Ovary (tissue), 7 donors: ENCODE measurements at regions not wholly inside any gene's neighbourhood (a gene's known extent, or its start where the extent isn't known, plus 50 kb on each side); places are given as distances from the start of the nearest gene placed in this dataset.

Experiments
- DNase-seq, 5 donors: peaks; one replicate each; pipeline ENCODE4 v3.0.0-alpha.2; 2019 to 2020
- H3K27ac ChIP-seq, 2 donors: fragments of 200-600 bp; one replicate each; pipeline versions ENCODE4 v1.5.1 to v1.8.0; 2019 to 2022
- H3K27me3 ChIP-seq: fragments of 200-600 bp; one replicate; pipeline ENCODE4 v1.8.0; 2022
- H3K36me3 ChIP-seq: fragments of 200-600 bp; sonication (generic); one replicate; pipeline ENCODE4 v1.5.1; 2019
- H3K4me1 ChIP-seq: one replicate; pipeline ENCODE4 v1.8.1; 2013; ENCODE audit warnings: mild to moderate bottlenecking, moderate library complexity; ENCODE audit not compliant: insufficient read depth
- H3K4me3 ChIP-seq: fragments of 200-600 bp; sonication (generic); one replicate; pipeline ENCODE4 v1.5.1; 2017
- H3K9me3 ChIP-seq, 2 donors: fragments of 200-600 bp in 1 of 2; sonication (generic) in 1 of 2; one replicate each; pipeline versions ENCODE4 v1.5.1 to v1.8.1; 2013 to 2019; ENCODE audit warnings: mild to moderate bottlenecking in 1 of 2, moderate library complexity in 1 of 2
- EP300 ChIP-seq: sonication (generic); formaldehyde crosslinking; IDR thresholded peaks from one replicate; pipeline ENCODE4 v1.6.1; 2017; ENCODE audit warnings: antibody characterized with exemption
- POLR2A ChIP-seq: fragments of 450-650 bp; IDR thresholded peaks from one replicate; pipeline ENCODE4 v1.6.1; 2017; ENCODE audit warnings: antibody characterized with exemption, mild to moderate bottlenecking, moderate library complexity
- WGBS, 3 donors: extraction: QIAGEN DNeasy Blood & Tissue Kit in 1 of 3; methylation state at CpG; one replicate each; pipeline versions ENCODE4 v1.1.5 to v1.1.7; 2013 to 2017; 5-methylcytosine and 5-hydroxymethylcytosine counted together
- intact Hi-C, 4 donors: fragments of 100-400 bp; cut with DNase I; formaldehyde crosslinking; loops; one replicate each; pipeline versions ENCODE4 v1.11.0 to v1.15.1; 2022 to 2023
- TF ChIP-seq, protein P1 (sequence below), 3 donors: fragments of 450-650 bp in 2 of 3; fragments of 200-600 bp in 1 of 3; IDR thresholded peaks; one replicate each; pipeline versions ENCODE4 v1.5.1 to v1.8.0; 2016 to 2022; ENCODE audit warnings: antibody characterized with exemption in 3 of 3, mild to moderate bottlenecking in 1 of 3
- donor health status: DM: no; HTN: no; CAD: no; lungs with moderate emphysema.
- donor health status: DM: no; HTN: no; CAD: no.
- donor health status: Bipolar disorder and iron deficiency.
- donor health status: DM: no; HTN: no; CAD: no.
- donor health status: DM: yes; HTN: yes; CAD: no.

DNA sequence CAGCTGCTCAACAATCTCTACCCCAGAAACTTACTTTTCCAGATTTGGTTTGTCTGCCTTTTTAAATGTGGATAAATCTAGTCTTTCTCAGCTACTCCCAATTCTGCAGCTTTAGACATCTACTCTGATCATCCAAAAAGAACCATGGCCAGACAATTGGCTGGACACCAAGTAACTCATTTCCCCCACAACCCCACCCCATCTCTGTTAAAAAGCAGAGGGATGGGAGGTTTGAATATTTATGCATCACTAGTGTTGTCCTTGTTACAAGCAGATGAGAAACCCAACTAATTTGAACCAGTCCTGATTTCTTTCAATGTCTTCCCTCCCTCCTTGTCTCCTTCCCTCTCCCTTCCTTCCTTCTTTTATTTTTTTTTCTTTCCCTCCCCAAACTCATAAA, 391.9 kb downstream of the GALC start:
- Histone ChIP-seq H3K4me3 (no peak overlapping the region), H3K36me3 (no peaks in the 10 kb centered on the region), H3K4me1 (no peaks in the 10 kb centered on the region), H3K9me3 (no peaks in the 10 kb centered on the region), H3K27ac (no peak overlapping the region), H3K27me3 (no peaks in the 10 kb centered on the region)
- TF ChIP-seq EP300 (no peak), POLR2A (no peak)
- TF ChIP-seq, protein P1, sequence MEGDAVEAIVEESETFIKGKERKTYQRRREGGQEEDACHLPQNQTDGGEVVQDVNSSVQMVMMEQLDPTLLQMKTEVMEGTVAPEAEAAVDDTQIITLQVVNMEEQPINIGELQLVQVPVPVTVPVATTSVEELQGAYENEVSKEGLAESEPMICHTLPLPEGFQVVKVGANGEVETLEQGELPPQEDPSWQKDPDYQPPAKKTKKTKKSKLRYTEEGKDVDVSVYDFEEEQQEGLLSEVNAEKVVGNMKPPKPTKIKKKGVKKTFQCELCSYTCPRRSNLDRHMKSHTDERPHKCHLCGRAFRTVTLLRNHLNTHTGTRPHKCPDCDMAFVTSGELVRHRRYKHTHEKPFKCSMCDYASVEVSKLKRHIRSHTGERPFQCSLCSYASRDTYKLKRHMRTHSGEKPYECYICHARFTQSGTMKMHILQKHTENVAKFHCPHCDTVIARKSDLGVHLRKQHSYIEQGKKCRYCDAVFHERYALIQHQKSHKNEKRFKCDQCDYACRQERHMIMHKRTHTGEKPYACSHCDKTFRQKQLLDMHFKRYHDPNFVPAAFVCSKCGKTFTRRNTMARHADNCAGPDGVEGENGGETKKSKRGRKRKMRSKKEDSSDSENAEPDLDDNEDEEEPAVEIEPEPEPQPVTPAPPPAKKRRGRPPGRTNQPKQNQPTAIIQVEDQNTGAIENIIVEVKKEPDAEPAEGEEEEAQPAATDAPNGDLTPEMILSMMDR (IDR thresholded peaks at IDR 0.05), result no peak
- intact Hi-C loops, result no loop called here
- no peak for DNase-seq

- no peaks in the 10 kb centered on the region for H3K36me3 ChIP-seq
- no peak overlapping the region for H3K4me3 ChIP-seq
- DNase-seq, result no peak
- TF ChIP-seq, protein P1 (IDR thresholded peaks at IDR 0.05), result no peak
- TF ChIP-seq EP300 (no peak), POLR2A (no peak)
- no peaks in the 10 kb centered on the region for H3K9me3 ChIP-seq
- no peaks in the 10 kb centered on the region for H3K4me1 ChIP-seq
- H3K27ac ChIP-seq, result no peak overlapping the region
- intact Hi-C loops, result no loop called here
- WGBS, 3 donors, result 48 to 74% (median 70%) methylated on average over 1 of the region's 1 CpG
- no peaks in the 10 kb centered on the region for H3K27me3 ChIP-seq
These were observed 392.7 kb downstream of the GALC start for GRCh38 chr14:87600240-87600639.

GRCh38 chr14:87581298-87581697, 411.7 kb downstream of the GALC start:
- intact Hi-C loops, result no loop called here
- H3K36me3 ChIP-seq, result no peaks in the 10 kb centered on the region
- H3K27ac ChIP-seq, result no peak overlapping the region
- TF ChIP-seq POLR2A (no peak), EP300 (no peak)
- TF ChIP-seq, protein P1 (IDR thresholded peaks at IDR 0.05), result no peak
- DNase-seq, result no peak
- no peaks in the 10 kb centered on the region for H3K27me3 ChIP-seq
- no peak overlapping the region for H3K4me3 ChIP-seq
- 51 to 72% (median 54%) methylated on average over 2 of the region's 2 CpGs for WGBS, 3 donors
- no peaks in the 10 kb centered on the region for H3K4me1 ChIP-seq
- no peaks in the 10 kb centered on the region for H3K9me3 ChIP-seq

- Histone ChIP-seq H3K27me3 (no peaks in the 10 kb centered on the region), H3K27ac (no peak overlapping the region), H3K9me3 (no peaks in the 10 kb centered on the region), H3K4me3 (no peak overlapping the region), H3K36me3 (no peaks in the 10 kb centered on the region), H3K4me1 (no peaks in the 10 kb centered on the region)
- TF ChIP-seq EP300, result no peak
- TF ChIP-seq POLR2A, result no peak
- TF ChIP-seq, protein P1 (IDR thresholded peaks at IDR 0.05), result no peak
- WGBS, 3 donors, result 37 to 55% (median 40%) methylated on average over 2 of the region's 2 CpGs
- no peak for DNase-seq
- intact Hi-C loops, result no loop called here
These were observed 413.9 kb downstream of the GALC start for GRCh38 chr14:87579036-87579435.

DNA sequence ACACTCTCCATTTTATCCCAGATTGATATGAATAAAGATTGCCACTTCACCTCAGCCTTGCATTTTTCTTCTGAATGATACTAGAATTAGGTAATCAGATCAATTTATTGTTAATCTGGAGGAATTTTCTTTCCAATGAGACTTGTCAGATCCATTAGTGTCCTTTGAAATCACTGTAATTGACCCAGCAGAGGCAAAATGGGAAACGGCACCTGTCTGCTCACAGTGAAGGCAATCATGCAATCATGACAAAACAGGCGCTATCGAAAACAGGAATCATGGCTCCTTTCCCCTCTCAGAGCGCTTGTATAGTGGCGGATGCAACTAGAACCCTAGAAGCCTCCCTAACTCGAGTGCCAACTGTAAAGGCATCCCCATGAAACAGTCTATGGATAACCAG, 417.6 kb downstream of the GALC start:
- 87 to 92% (median 91%) methylated on average over 6 of the region's 6 CpGs for WGBS, 3 donors
- H3K36me3 ChIP-seq, result no peaks in the 10 kb centered on the region
- no peaks in the 10 kb centered on the region for H3K27me3 ChIP-seq
- intact Hi-C loops, result no loop called here
- H3K4me3 ChIP-seq, result no peak overlapping the region
- TF ChIP-seq, protein P1 (IDR thresholded peaks at IDR 0.05), result no peak
- TF ChIP-seq POLR2A (no peak), EP300 (no peak)
- no peak overlapping the region for H3K27ac ChIP-seq
- no peak for DNase-seq
- no peaks in the 10 kb centered on the region for H3K4me1 ChIP-seq
- no peaks in the 10 kb centered on the region for H3K9me3 ChIP-seq
